Glomerular visceral epithelial cell (primary cell): ENCODE measurements at regions not wholly inside any gene's neighbourhood (a gene's known extent, or its start where the extent isn't known, plus 50 kb on each side); places are given as distances from the start of the nearest gene placed in this dataset.
A peak's percentile ranks its signal among the peaks of the same experiment; 100 is the strongest.
"Not testable (repeated sequence)": the region's sequence is repeated elsewhere in the genome, so short reads cannot be mapped to it uniquely, and the experiment has no call there.

Experiments
- DNase-seq: peaks from one replicate; pipeline ENCODE4 v3.0.0-alpha.2; 2016; ENCODE audit errors: extremely low spot score

GRCh38 chr15:79539401-79539800 is 107.3 kb downstream of the MINAR1 start:
- DNase-seq, result no peak

GRCh38 chr15:79540551-79540950 is 108.4 kb downstream of the MINAR1 start:
- no peak for DNase-seq

GRCh38 chr15:79541196-79541595 is 109.1 kb downstream of the MINAR1 start:
- no peak for DNase-seq

- no peak for DNase-seq
Measured at GRCh38 chr15:79543097-79543496, 111.0 kb downstream of the MINAR1 start.

GRCh38 chr15:79549196-79549595 is 117.1 kb downstream of the MINAR1 start:
- no peak for DNase-seq

- no peak for DNase-seq
Measured at GRCh38 chr15:79560384-79560783, 128.2 kb downstream of the MINAR1 start.

GRCh38 chr15:79561982-79562381 is 129.8 kb downstream of the MINAR1 start:
- no peak for DNase-seq

GRCh38 chr15:79562403-79562815 is 130.3 kb downstream of the MINAR1 start:
- no peak for DNase-seq

GRCh38 chr15:79562899-79563298 is 130.8 kb downstream of the MINAR1 start:
- DNase-seq, result no peak

GRCh38 chr15:79570004-79570403 is 137.9 kb downstream of the MINAR1 start:
- DNase-seq, result no peak

- no peak for DNase-seq
Measured at GRCh38 chr15:79572691-79573404, 140.7 kb downstream of the MINAR1 start.

GRCh38 chr15:79574431-79575273 is 142.5 kb downstream of the MINAR1 start:
- not testable (repeated sequence) for DNase-seq

- no peak for DNase-seq
Measured at GRCh38 chr15:79582650-79583049, 150.5 kb downstream of the MINAR1 start.

- DNase-seq, result no peak
Measured at GRCh38 chr15:79592126-79592525, 160.0 kb downstream of the MINAR1 start.

GRCh38 chr15:79593119-79593869 is 161.2 kb downstream of the MINAR1 start:
- DNase-seq, result no peak

GRCh38 chr15:79595306-79595705 is 163.2 kb downstream of the MINAR1 start:
- no peak for DNase-seq

- DNase-seq, result peak; percentile 83
Measured at GRCh38 chr15:79595995-79596622, 164.0 kb downstream of the MINAR1 start.

- no peak for DNase-seq
Measured at GRCh38 chr15:79598639-79599038, 166.5 kb downstream of the MINAR1 start.

- no peak for DNase-seq
Measured at GRCh38 chr15:79601405-79602086, 169.4 kb downstream of the MINAR1 start.

GRCh38 chr15:79602180-79602579 is 170.0 kb downstream of the MINAR1 start:
- DNase-seq, result no peak

- DNase-seq, result no peak
Measured at GRCh38 chr15:79602731-79603130, 170.6 kb downstream of the MINAR1 start.
